ENCODE measurements at regions not wholly inside any gene's neighbourhood (a gene's known extent, or its start where the extent isn't known, plus 50 kb on each side); places are given as distances from the start of the nearest gene placed in this dataset.
"Not testable (repeated sequence)": the region's sequence is repeated elsewhere in the genome, so short reads cannot be mapped to it uniquely, and the experiment has no call there.

DNA sequence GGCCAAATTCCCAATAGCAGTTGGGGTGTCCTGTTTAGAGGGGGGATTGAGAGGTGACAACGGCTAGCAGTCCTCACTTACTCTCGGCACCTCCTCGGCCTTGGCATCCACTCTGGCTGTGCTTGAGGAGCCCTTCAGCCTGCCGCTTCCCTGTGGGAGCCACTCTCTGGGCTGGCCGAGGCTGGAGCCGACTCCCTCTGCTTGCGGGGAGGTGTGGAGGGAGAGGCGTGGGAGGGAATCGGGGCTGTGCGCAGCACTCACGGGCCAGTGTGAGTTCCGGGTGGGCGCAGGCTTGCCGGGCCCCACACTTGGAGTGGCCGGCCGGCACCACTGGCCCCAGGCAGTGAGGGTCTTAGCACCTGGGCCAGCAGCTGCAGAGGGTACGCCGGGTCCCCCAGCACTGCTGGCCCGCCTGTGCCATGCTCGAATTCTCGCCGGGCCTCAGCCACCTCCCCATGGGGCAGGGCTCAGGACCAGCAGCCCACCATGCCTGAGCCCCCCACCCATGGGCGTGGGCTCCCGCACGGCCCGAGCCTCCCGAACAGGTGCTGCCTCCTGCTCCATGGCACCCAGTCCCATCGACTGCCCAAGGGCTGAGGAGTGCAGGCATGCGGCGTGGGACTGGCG is 705.9 kb upstream of the ZNF804A start:
- H3K9me3 ChIP-seq (ENCODE audit: control insufficient read depth, low read length): no peaks in the 10 kb centered on the region
- no peak overlapping the region for H3K27ac ChIP-seq (ENCODE audit: insufficient read depth, low read depth, low read length, poor library complexity, severe bottlenecking)
- no peak overlapping the region for H3K4me3 ChIP-seq (ENCODE audit: insufficient read depth, low read depth, low read length)
- H3K36me3 ChIP-seq (ENCODE audit: control insufficient read depth, insufficient read depth, low read length): no peaks in the 10 kb centered on the region
- H3K4me1 ChIP-seq (ENCODE audit: control insufficient read depth, insufficient read depth, low read length): no peaks in the 10 kb centered on the region
- H3K27me3 ChIP-seq (ENCODE audit: control insufficient read depth, insufficient read depth, low read length, poor library complexity, severe bottlenecking): no peaks in the 10 kb centered on the region
- 95% methylated on average over 31 of the region's 31 CpGs for WGBS, 2 experiments

DNA sequence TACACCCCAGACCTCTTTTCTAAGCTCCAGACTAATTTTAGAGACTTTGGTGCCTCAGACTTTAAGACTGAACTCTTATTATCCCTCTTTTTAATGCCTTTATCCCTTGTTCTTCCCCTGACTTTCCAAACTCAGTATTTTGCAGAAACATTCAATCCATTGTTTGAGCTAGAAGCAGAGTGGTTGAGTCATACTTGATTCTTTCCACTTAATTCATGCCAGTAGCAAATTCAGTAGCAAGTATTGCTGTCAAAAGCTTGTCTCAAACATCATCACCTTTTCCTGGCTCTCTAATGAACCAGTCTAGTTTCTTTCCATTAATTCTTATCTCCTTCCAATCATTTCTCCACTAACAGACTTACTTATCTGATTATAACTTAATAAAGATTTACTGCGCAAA is 699.7 kb upstream of the ZNF804A start:
- no peak overlapping the region for H3K27ac ChIP-seq (ENCODE audit: insufficient read depth, low read depth, low read length, poor library complexity, severe bottlenecking)
- H3K4me3 ChIP-seq (ENCODE audit: insufficient read depth, low read depth, low read length): no peak overlapping the region
- no peaks in the 10 kb centered on the region for H3K4me1 ChIP-seq (ENCODE audit: control insufficient read depth, insufficient read depth, low read length)
- WGBS, 2 experiments: 100% methylated on average over 1 of the region's 1 CpG
- H3K27me3 ChIP-seq (ENCODE audit: control insufficient read depth, insufficient read depth, low read length, poor library complexity, severe bottlenecking): no peaks in the 10 kb centered on the region
- no peaks in the 10 kb centered on the region for H3K36me3 ChIP-seq (ENCODE audit: control insufficient read depth, insufficient read depth, low read length)
- H3K9me3 ChIP-seq (ENCODE audit: control insufficient read depth, low read length): no peaks in the 10 kb centered on the region

DNA sequence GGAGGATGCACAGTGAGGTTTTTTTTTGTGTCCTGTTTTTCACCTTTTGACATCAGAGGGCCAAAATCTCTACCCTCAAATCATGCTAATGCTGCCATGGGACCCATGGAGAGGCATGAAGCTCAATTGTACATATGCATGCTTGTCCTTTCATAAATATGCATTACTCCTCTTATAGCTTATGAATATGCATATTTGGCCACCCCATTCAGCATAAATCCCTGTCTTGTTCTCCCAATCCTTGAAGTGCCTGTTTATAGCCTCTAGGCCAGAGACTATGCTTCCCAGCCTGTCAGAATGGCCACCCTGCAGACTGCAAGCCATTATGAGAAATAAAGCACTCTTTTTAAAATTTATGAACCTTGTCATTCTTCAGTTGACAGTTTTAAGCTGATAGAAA is 696.4 kb upstream of the ZNF804A start:
- Histone ChIP-seq H3K4me1 (ENCODE audit: control insufficient read depth, insufficient read depth, low read length) (no peaks in the 10 kb centered on the region), H3K36me3 (ENCODE audit: control insufficient read depth, insufficient read depth, low read length) (no peaks in the 10 kb centered on the region), H3K9me3 (ENCODE audit: control insufficient read depth, low read length) (no peaks in the 10 kb centered on the region), H3K27ac (ENCODE audit: insufficient read depth, low read depth, low read length, poor library complexity, severe bottlenecking) (no peak overlapping the region), H3K27me3 (ENCODE audit: control insufficient read depth, insufficient read depth, low read length, poor library complexity, severe bottlenecking) (no peaks in the 10 kb centered on the region), H3K4me3 (ENCODE audit: insufficient read depth, low read depth, low read length) (no peak overlapping the region)

DNA sequence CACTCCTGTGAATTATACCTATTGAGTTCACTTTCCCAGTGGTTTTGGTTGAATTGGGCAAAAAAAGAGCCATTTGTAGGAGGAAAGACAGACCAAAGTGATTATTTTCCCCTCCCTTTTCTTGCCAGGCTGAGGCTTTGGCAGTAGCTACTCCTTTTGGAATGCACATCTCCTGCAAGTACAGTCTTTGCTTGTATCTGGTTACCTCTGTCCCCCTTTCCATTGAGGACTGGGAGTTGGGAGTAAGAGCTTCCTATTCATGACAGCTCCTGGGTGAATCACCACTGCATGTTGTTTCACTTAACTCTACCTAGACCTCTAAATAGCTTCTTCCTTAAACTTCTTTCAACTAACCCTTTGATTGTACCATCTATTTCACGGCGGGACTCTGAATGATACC is 695.3 kb upstream of the ZNF804A start:
- H3K9me3 ChIP-seq (ENCODE audit: control insufficient read depth, low read length): no peaks in the 10 kb centered on the region
- WGBS, 2 experiments: 100% methylated on average over 1 of the region's 2 CpGs; no CpG with 5 or more reads in 1 of the 2 experiments
- no peaks in the 10 kb centered on the region for H3K27me3 ChIP-seq (ENCODE audit: control insufficient read depth, insufficient read depth, low read length, poor library complexity, severe bottlenecking)
- H3K36me3 ChIP-seq (ENCODE audit: control insufficient read depth, insufficient read depth, low read length): no peaks in the 10 kb centered on the region
- no peaks in the 10 kb centered on the region for H3K4me1 ChIP-seq (ENCODE audit: control insufficient read depth, insufficient read depth, low read length)
- no peak overlapping the region for H3K4me3 ChIP-seq (ENCODE audit: insufficient read depth, low read depth, low read length)
- H3K27ac ChIP-seq (ENCODE audit: insufficient read depth, low read depth, low read length, poor library complexity, severe bottlenecking): no peak overlapping the region

DNA sequence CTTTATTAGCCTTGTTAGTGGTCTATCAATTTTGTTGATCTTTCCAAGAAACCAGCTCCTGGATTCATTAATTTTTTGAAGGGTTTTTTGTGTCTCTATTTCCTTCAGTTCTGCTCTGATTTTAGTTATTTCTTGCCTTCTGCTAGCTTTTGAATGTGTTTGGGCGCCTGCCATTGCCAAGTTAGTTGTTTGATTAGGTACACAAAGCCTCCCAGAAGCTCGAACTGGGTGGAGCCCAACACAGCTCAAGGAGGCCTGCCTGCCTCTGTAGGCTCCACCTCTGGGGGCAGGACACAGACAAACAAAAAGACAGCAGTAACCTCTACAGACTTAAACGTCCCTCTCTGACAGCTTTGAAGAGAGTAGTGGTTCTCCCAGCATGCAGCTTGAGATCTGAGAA is 682.3 kb upstream of the ZNF804A start:
- H3K27ac ChIP-seq (ENCODE audit: insufficient read depth, low read depth, low read length, poor library complexity, severe bottlenecking); H3K9me3 ChIP-seq (ENCODE audit: control insufficient read depth, low read length); H3K27me3 ChIP-seq (ENCODE audit: control insufficient read depth, insufficient read depth, low read length, poor library complexity, severe bottlenecking); H3K4me1 ChIP-seq (ENCODE audit: control insufficient read depth, insufficient read depth, low read length); H3K4me3 ChIP-seq (ENCODE audit: insufficient read depth, low read depth, low read length); H3K36me3 ChIP-seq (ENCODE audit: control insufficient read depth, insufficient read depth, low read length): not testable (repeated sequence)
- WGBS, 2 experiments: 84 to 97% methylated on average over 2 of the region's 3 CpGs

DNA sequence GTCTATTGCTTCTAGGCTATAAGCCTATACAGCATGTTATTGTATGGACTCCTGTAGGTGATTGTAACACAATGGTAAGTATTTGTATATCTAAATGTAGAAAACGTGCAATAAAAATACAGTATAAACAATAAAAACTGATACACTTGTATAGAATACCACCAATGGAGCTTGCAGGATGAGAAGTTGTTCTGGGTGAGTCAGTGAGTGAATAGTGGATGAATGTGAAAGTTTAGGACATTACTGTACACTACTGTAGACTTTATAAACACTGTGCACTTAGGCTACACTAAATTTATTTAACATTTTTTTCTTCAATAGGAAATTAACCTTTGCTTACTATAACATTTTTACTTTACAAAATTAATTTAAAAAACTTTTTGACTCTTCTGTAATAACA is 679.2 kb upstream of the ZNF804A start:
- Histone ChIP-seq H3K36me3 (ENCODE audit: control insufficient read depth, insufficient read depth, low read length) (no peaks in the 10 kb centered on the region), H3K4me1 (ENCODE audit: control insufficient read depth, insufficient read depth, low read length) (no peaks in the 10 kb centered on the region), H3K27ac (ENCODE audit: insufficient read depth, low read depth, low read length, poor library complexity, severe bottlenecking) (no peak overlapping the region), H3K9me3 (ENCODE audit: control insufficient read depth, low read length) (no peaks in the 10 kb centered on the region), H3K27me3 (ENCODE audit: control insufficient read depth, insufficient read depth, low read length, poor library complexity, severe bottlenecking) (no peaks in the 10 kb centered on the region), H3K4me3 (ENCODE audit: insufficient read depth, low read depth, low read length) (no peak overlapping the region)
- 100% methylated on average over 1 of the region's 1 CpG; no CpG with 5 or more reads in 1 of the 2 experiments for WGBS, 2 experiments

DNA sequence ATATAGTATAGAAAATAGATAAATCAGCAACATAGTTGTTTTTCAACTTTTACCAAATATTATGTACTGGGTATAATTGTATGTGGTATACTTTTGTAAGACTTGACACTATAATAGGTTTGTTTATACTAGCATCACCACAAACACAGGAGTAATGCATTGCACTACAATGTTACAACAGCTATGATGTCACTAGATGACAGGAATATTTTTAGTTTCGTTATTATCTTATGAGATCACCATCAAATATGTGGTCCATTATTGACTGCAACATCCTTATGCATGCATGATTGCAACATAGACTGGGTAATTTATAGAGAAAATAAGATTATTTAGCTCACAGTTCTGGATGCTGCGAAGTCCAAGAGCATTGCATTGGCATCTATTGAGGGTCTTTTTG is 678.4 kb upstream of the ZNF804A start:
- WGBS, 2 experiments: 86 to 92% methylated on average over 2 of the region's 2 CpGs
- no peak overlapping the region for H3K4me3 ChIP-seq (ENCODE audit: insufficient read depth, low read depth, low read length)

DNA sequence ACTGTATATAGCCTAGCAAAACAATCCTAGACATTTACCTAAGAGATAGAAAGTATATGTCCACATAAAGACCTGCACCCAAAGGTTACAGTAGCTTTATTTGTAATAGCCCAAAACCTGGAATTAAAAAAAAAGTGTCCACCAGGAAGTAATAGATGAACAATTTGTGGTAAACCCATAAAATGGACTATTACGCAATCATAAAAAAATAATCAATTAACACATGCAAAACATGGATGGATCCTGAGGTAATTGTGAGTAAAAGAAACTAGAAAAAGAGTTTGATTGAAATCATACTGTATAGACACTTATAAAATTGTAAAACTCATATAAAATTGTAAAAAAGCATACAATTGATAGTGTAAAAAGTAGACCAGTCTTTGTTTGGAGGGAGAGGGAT is 673.0 kb upstream of the ZNF804A start:
- no peaks in the 10 kb centered on the region for H3K4me1 ChIP-seq (ENCODE audit: control insufficient read depth, insufficient read depth, low read length)
- no peak overlapping the region for H3K27ac ChIP-seq (ENCODE audit: insufficient read depth, low read depth, low read length, poor library complexity, severe bottlenecking)
- H3K9me3 ChIP-seq (ENCODE audit: control insufficient read depth, low read length): no peaks in the 10 kb centered on the region
- no CpG with 5 or more reads among the region's 1 CpG for WGBS, 2 experiments
- no peak overlapping the region for H3K4me3 ChIP-seq (ENCODE audit: insufficient read depth, low read depth, low read length)
- no peaks in the 10 kb centered on the region for H3K27me3 ChIP-seq (ENCODE audit: control insufficient read depth, insufficient read depth, low read length, poor library complexity, severe bottlenecking)
- no peaks in the 10 kb centered on the region for H3K36me3 ChIP-seq (ENCODE audit: control insufficient read depth, insufficient read depth, low read length)

More for the DNA sequence above, 678.4 kb upstream of the ZNF804A start:
- Histone ChIP-seq H3K9me3 (ENCODE audit: control insufficient read depth, low read length) (no peaks in the 10 kb centered on the region), H3K27me3 (ENCODE audit: control insufficient read depth, insufficient read depth, low read length, poor library complexity, severe bottlenecking) (no peaks in the 10 kb centered on the region), H3K36me3 (ENCODE audit: control insufficient read depth, insufficient read depth, low read length) (no peaks in the 10 kb centered on the region), H3K4me1 (ENCODE audit: control insufficient read depth, insufficient read depth, low read length) (no peaks in the 10 kb centered on the region), H3K27ac (ENCODE audit: insufficient read depth, low read depth, low read length, poor library complexity, severe bottlenecking) (no peak overlapping the region)

DNA sequence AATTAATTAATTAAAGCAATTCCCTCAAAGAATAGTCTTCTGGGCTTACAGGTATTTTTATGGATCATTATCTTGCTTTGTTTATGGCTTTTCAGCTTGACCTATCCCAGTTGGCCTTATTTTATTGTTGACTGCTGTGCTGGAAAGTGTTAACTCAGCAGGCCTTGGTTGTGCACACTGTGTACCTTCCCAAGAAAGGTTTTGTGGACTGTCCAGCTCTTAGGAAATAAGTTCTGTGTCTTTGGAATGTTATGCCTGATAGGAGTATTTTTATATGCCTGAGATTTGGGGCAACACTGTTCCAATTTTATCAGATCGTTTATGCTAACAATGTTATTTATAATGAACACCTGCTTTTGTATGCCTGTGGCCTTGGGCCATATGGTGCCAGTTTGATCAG is 671.9 kb upstream of the ZNF804A start:
- no peak overlapping the region for H3K4me3 ChIP-seq (ENCODE audit: insufficient read depth, low read depth, low read length)
- no peaks in the 10 kb centered on the region for H3K4me1 ChIP-seq (ENCODE audit: control insufficient read depth, insufficient read depth, low read length)
- H3K27ac ChIP-seq (ENCODE audit: insufficient read depth, low read depth, low read length, poor library complexity, severe bottlenecking): no peak overlapping the region
- H3K36me3 ChIP-seq (ENCODE audit: control insufficient read depth, insufficient read depth, low read length): no peaks in the 10 kb centered on the region
- H3K27me3 ChIP-seq (ENCODE audit: control insufficient read depth, insufficient read depth, low read length, poor library complexity, severe bottlenecking): no peaks in the 10 kb centered on the region
- H3K9me3 ChIP-seq (ENCODE audit: control insufficient read depth, low read length): no peaks in the 10 kb centered on the region
- 80% methylated on average over 1 of the region's 1 CpG; no CpG with 5 or more reads in 1 of the 2 experiments for WGBS, 2 experiments

DNA sequence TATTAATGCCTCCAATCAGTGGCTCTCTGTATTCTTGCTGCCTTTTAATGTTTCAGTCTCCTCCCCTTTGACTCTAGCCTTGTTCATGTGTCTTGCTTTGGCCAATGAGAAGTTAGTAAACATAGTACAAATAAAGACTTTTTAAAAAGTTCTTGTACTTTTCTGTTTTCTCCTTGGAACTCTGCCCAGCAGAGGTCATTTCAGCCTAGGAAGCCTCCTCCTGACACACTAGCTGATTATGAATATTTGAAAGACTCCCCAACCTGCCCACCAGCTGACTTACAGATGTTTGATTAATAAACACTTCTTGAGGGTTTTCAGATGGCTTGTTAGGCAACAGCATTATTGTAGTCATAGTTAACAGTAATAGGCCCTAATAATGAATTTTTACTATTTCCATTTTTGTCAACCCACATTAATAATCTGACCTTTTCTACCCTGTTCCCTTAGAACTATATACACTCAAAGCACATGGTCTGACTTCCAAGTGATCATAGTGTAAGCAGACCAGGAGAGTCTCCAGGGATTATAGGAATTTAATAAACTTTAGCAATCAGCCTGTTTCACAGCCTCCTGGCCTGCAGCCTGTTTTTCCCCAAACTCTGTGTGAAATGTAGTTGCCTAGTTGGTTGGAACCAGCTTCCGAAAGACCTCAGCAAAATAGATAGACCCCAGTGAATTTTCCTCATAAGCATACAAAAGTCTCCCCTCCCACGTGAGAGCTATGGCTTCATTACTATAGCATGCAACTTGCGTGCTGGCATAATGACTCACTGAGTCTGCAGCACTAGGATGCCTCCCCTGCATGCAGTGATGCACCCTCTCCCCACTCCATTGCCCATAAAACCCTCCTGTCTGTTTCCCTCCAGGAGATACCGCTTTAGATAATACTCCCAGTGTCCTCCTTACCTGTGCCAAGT is 670.7 kb upstream of the ZNF804A start:
- no peak overlapping the region for H3K4me3 ChIP-seq (ENCODE audit: insufficient read depth, low read depth, low read length)

More for the DNA sequence above, 670.7 kb upstream of the ZNF804A start:
- no peak overlapping the region for H3K27ac ChIP-seq (ENCODE audit: insufficient read depth, low read depth, low read length, poor library complexity, severe bottlenecking)
- WGBS, 2 experiments: 91 to 92% methylated on average over 4 of the region's 4 CpGs
- no peaks in the 10 kb centered on the region for H3K27me3 ChIP-seq (ENCODE audit: control insufficient read depth, insufficient read depth, low read length, poor library complexity, severe bottlenecking)
- H3K36me3 ChIP-seq (ENCODE audit: control insufficient read depth, insufficient read depth, low read length): no peaks in the 10 kb centered on the region
- H3K9me3 ChIP-seq (ENCODE audit: control insufficient read depth, low read length): no peaks in the 10 kb centered on the region
- H3K4me1 ChIP-seq (ENCODE audit: control insufficient read depth, insufficient read depth, low read length): no peaks in the 10 kb centered on the region
